ENCODE measurements at regions not wholly inside any gene's neighbourhood (a gene's known extent, or its start where the extent isn't known, plus 50 kb on each side); places are given as distances from the start of the nearest gene placed in this dataset.

- peak overlapping the region; percentile 24 for H3K4me3 ChIP-seq
- DNase-seq: no peak
- H3K4me1 ChIP-seq (ENCODE audit: insufficient read depth): no peaks in the 10 kb centered on the region
- no peaks in the 10 kb centered on the region for H3K9me3 ChIP-seq
- no peaks in the 10 kb centered on the region for H3K36me3 ChIP-seq
- H3K27ac ChIP-seq: no peak overlapping the region
- no peak for TF ChIP-seq POLR2A (IDR thresholded peaks at IDR 0.05)
- TF ChIP-seq EP300 (IDR thresholded peaks at IDR 0.05): no peak
- TF ChIP-seq, protein P1, sequence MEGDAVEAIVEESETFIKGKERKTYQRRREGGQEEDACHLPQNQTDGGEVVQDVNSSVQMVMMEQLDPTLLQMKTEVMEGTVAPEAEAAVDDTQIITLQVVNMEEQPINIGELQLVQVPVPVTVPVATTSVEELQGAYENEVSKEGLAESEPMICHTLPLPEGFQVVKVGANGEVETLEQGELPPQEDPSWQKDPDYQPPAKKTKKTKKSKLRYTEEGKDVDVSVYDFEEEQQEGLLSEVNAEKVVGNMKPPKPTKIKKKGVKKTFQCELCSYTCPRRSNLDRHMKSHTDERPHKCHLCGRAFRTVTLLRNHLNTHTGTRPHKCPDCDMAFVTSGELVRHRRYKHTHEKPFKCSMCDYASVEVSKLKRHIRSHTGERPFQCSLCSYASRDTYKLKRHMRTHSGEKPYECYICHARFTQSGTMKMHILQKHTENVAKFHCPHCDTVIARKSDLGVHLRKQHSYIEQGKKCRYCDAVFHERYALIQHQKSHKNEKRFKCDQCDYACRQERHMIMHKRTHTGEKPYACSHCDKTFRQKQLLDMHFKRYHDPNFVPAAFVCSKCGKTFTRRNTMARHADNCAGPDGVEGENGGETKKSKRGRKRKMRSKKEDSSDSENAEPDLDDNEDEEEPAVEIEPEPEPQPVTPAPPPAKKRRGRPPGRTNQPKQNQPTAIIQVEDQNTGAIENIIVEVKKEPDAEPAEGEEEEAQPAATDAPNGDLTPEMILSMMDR (IDR thresholded peaks at IDR 0.05): no peak
- no peaks in the 10 kb centered on the region for H3K27me3 ChIP-seq
- 33 to 55% (median 42%) methylated on average over 10 of the region's 10 CpGs for WGBS, 3 donors
- intact Hi-C loops (cut with DNase I): loop anchor here in 1 of 4 donors (5.0 kb wide), 1 partner anchor 183 kb away; no protein-coding TSS in a partner anchor
Measured at GRCh38 chr22:27614650-27615007, 186.9 kb downstream of the MN1 start.

DNA sequence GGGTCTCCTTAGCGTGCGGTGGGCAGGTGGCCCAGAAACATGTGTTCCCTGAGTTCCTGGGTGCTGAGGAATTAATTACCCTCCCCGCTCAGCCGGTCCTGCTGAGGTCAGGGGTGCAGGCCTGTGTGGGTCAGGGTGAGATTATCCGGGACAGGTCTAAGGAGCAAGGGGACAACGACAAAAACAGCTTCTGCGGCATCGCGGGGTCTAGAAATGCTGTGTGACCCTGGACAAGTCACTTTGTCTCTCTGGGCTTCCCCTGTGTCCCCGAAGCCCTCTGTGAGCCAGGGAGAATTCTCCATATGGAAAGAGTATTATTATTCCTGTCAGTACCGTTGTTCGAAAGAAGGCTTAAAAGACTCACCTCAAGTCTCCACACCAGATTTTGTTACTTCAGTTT, 186.1 kb downstream of the MN1 start:
- no peak for DNase-seq
- TF ChIP-seq, protein P1 (IDR thresholded peaks at IDR 0.05): no peak
- no peak for TF ChIP-seq EP300 (IDR thresholded peaks at IDR 0.05)
- no peak overlapping the region for H3K27ac ChIP-seq
- no peaks in the 10 kb centered on the region for H3K4me1 ChIP-seq (ENCODE audit: insufficient read depth)
- H3K4me3 ChIP-seq: no peak overlapping the region
- WGBS, 3 donors: 77 to 89% (median 83%) methylated on average over 12 of the region's 12 CpGs
- no peaks in the 10 kb centered on the region for H3K27me3 ChIP-seq
- H3K9me3 ChIP-seq: no peaks in the 10 kb centered on the region
- intact Hi-C loops (cut with DNase I): loop anchor here in 1 of 4 donors (5.0 kb wide), 1 partner anchor 182 kb away; no protein-coding TSS in a partner anchor
- no peaks in the 10 kb centered on the region for H3K36me3 ChIP-seq

GRCh38 chr22:27616033-27616432, 185.5 kb downstream of the MN1 start:
- WGBS, 3 donors: 24 to 43% (median 41%) methylated on average over 3 of the region's 3 CpGs

GRCh38 chr22:27617214-27617881, 184.2 kb downstream of the MN1 start:
- DNase-seq: no peak

More at GRCh38 chr22:27616033-27616432, 185.5 kb downstream of the MN1 start:
- no peak overlapping the region for H3K27ac ChIP-seq
- H3K36me3 ChIP-seq: no peaks in the 10 kb centered on the region
- no peak overlapping the region for H3K4me3 ChIP-seq
- H3K4me1 ChIP-seq (ENCODE audit: insufficient read depth): no peaks in the 10 kb centered on the region
- intact Hi-C loops (cut with DNase I): loop anchor here in 1 of 4 donors (5.0 kb wide), 1 partner anchor 181 kb away; no protein-coding TSS in a partner anchor
- no peaks in the 10 kb centered on the region for H3K9me3 ChIP-seq
- H3K27me3 ChIP-seq: no peaks in the 10 kb centered on the region
- TF ChIP-seq, protein P1 (IDR thresholded peaks at IDR 0.05): no peak
- no peak for TF ChIP-seq POLR2A (IDR thresholded peaks at IDR 0.05)
- TF ChIP-seq EP300 (IDR thresholded peaks at IDR 0.05): no peak
- DNase-seq: no peak

More at GRCh38 chr22:27617214-27617881, 184.2 kb downstream of the MN1 start:
- intact Hi-C loops (cut with DNase I): loop anchor here in 1 of 4 donors (5.0 kb wide), 1 partner anchor 180 kb away; no protein-coding TSS in a partner anchor
- H3K4me3 ChIP-seq: no peak overlapping the region
- no peak overlapping the region for H3K27ac ChIP-seq
- H3K9me3 ChIP-seq: no peaks in the 10 kb centered on the region
- TF ChIP-seq POLR2A (IDR thresholded peaks at IDR 0.05) (no peak), EP300 (IDR thresholded peaks at IDR 0.05) (no peak)
- TF ChIP-seq, protein P1 (IDR thresholded peaks at IDR 0.05): no peak
- H3K27me3 ChIP-seq: no peaks in the 10 kb centered on the region
- H3K4me1 ChIP-seq (ENCODE audit: insufficient read depth): no peaks in the 10 kb centered on the region
- 47 to 91% (median 71%) methylated on average over 2 of the region's 2 CpGs for WGBS, 3 donors
- no peaks in the 10 kb centered on the region for H3K36me3 ChIP-seq
